LoVo (cell line): ENCODE measurements at regions not wholly inside any gene's neighbourhood (a gene's known extent, or its start where the extent isn't known, plus 50 kb on each side); places are given as distances from the start of the nearest gene placed in this dataset.
A peak's percentile ranks its signal among the peaks of the same experiment; 100 is the strongest.

Experiments
- DNase-seq: peaks from one replicate; pipeline ENCODE4 v3.0.0-alpha.2; 2016; ENCODE audit warnings: low spot score

- peak; percentile 2 for DNase-seq
Measured at GRCh38 chr18:34978533-34978893, 62.7 kb upstream of the MAPRE2 start.

GRCh38 chr18:34978953-34979608 is 62.1 kb upstream of the MAPRE2 start:
- peak; percentile 89 for DNase-seq

GRCh38 chr18:34981487-34981886 is 59.7 kb upstream of the MAPRE2 start:
- DNase-seq: no peak

GRCh38 chr18:34985963-34986362 is 55.2 kb upstream of the MAPRE2 start:
- no peak for DNase-seq

GRCh38 chr18:34990597-34990996 is 50.6 kb upstream of the MAPRE2 start:
- DNase-seq: no peak

- DNase-seq: no peak
Measured at GRCh38 chr18:34991152-34991551, 50.1 kb upstream of the MAPRE2 start.
